Keratinocyte (primary cell): ENCODE measurements at regions not wholly inside any gene's neighbourhood (a gene's known extent, or its start where the extent isn't known, plus 50 kb on each side); places are given as distances from the start of the nearest gene placed in this dataset.
"Not testable (repeated sequence)": the region's sequence is repeated elsewhere in the genome, so short reads cannot be mapped to it uniquely, and the experiment has no call there.

Experiments
- DNase-seq: peaks from one replicate; pipeline ENCODE4 v3.0.0-alpha.2; 2011; ENCODE audit warnings: low read depth, missing footprints, low spot score
- FAIRE-seq: peaks from 2 replicates; lab custom pipeline; 2011; peaks lifted over from hg19 to GRCh38; lab: Jason Lieb, UNC
- H2AFZ ChIP-seq: 2 replicates; pipeline ENCODE4 v1.6.0; 2012; ENCODE audit warnings: low read length, control low read depth, inconsistent platforms; ENCODE audit not compliant: control insufficient read depth
- H3K27ac ChIP-seq: 2 replicates; pipeline ENCODE4 v1.5.1; 2011; ENCODE audit warnings: low read length; ENCODE audit not compliant: control insufficient read depth, insufficient read depth
- H3K27me3 ChIP-seq: 3 replicates; pipeline ENCODE4 v1.6.0; 2011; ENCODE audit warnings: low read length; ENCODE audit not compliant: control insufficient read depth, insufficient read depth; ENCODE audit errors: extremely low read depth
- H3K36me3 ChIP-seq, 2 experiments: 2 replicates in 1 of 2; 3 replicates in 1 of 2; pipeline ENCODE4 v1.5.1; 2011; ENCODE audit warnings: low read length in 2 of 2, mild to moderate bottlenecking in 1 of 2; ENCODE audit not compliant: control insufficient read depth in 2 of 2, insufficient read depth in 2 of 2; ENCODE audit errors: extremely low read depth in 1 of 2
- H3K4me1 ChIP-seq: 3 replicates; pipeline ENCODE4 v1.5.1; 2011; ENCODE audit warnings: low read length; ENCODE audit not compliant: control insufficient read depth, insufficient read depth; ENCODE audit errors: extremely low read depth
- H3K4me2 ChIP-seq: 3 replicates; pipeline ENCODE4 v1.6.0; 2011; ENCODE audit warnings: low read depth, low read length; ENCODE audit not compliant: control insufficient read depth, insufficient read depth; ENCODE audit errors: extremely low read depth
- H3K4me3 ChIP-seq, 3 experiments: fragments of 200-600 bp in 1 of 3; sonication (generic) in 1 of 3; 2 replicates in 2 of 3; 3 replicates in 1 of 3; pipeline ENCODE4 v1.5.1; 2011 to 2016; ENCODE audit warnings: low read length in 3 of 3, mild to moderate bottlenecking in 3 of 3, control low read depth in 2 of 3, inconsistent platforms in 1 of 3, low read depth in 1 of 3, mixed read lengths in 1 of 3, mixed run types in 1 of 3, moderate library complexity in 1 of 3; ENCODE audit not compliant: control insufficient read depth in 2 of 3, insufficient read depth in 2 of 3; ENCODE audit errors: extremely low read depth in 1 of 3
- H3K79me2 ChIP-seq: 2 replicates; pipeline ENCODE4 v1.6.0; 2012; ENCODE audit warnings: low read length; ENCODE audit not compliant: control insufficient read depth, insufficient read depth
- H3K9ac ChIP-seq: 3 replicates; pipeline ENCODE4 v1.6.0; 2011; ENCODE audit warnings: low read length; ENCODE audit not compliant: control insufficient read depth, insufficient read depth; ENCODE audit errors: extremely low read depth
- H3K9me1 ChIP-seq: 3 replicates; pipeline ENCODE4 v1.6.0; 2011; ENCODE audit warnings: low read length; ENCODE audit not compliant: control insufficient read depth, insufficient read depth; ENCODE audit errors: extremely low read depth
- H3K9me3 ChIP-seq: 2 replicates; pipeline ENCODE4 v1.5.1; 2012; ENCODE audit warnings: low read depth, low read length; ENCODE audit not compliant: control insufficient read depth
- H4K20me1 ChIP-seq: 3 replicates; pipeline ENCODE4 v1.6.0; 2011; ENCODE audit warnings: low read length; ENCODE audit not compliant: control insufficient read depth, insufficient read depth; ENCODE audit errors: extremely low read depth
- CTCF ChIP-seq, 3 experiments: IDR thresholded peaks in 1 of 3; conservative IDR thresholded peaks in 1 of 3; optimal IDR thresholded peaks in 1 of 3; 2 replicates in 2 of 3; 3 replicates in 1 of 3; pipeline versions ENCODE3 to v1.5.1; 2011; ENCODE audit warnings: low read length in 3 of 3, mild to moderate bottlenecking in 3 of 3, moderate library complexity in 2 of 3, control low read depth in 1 of 3, inconsistent platforms in 1 of 3; ENCODE audit not compliant: insufficient read depth in 2 of 3; ENCODE audit errors: extremely low read depth in 1 of 3
- EZH2 ChIP-seq: IDR thresholded peaks from one replicate; pipeline ENCODE4 v1.6.1; 2012; ENCODE audit warnings: inconsistent platforms, mild to moderate bottlenecking, low read length, moderate library complexity
- dilution Hi-C: fragments of 300-500 bp; cut with MboI; formaldehyde crosslinking; loops from one replicate; pipeline ENCODE4 v1.7.0; 2020; ENCODE audit warnings: low sequenced_read_pairs; ENCODE audit not compliant: extremely low pct_ligation_motif_present

GRCh38 chr6:4420160-4420865, 284.9 kb upstream of the ECI2 start:
- Histone ChIP-seq H3K79me2 (no peaks in the 10 kb centered on the region), H3K4me2 (no peak overlapping the region), H3K9ac (no peak overlapping the region), H3K4me1 (no peaks in the 10 kb centered on the region), H3K27me3 (no peaks in the 10 kb centered on the region), H3K9me3 (no peaks in the 10 kb centered on the region), H4K20me1 (no peaks in the 10 kb centered on the region), H3K27ac (no peak overlapping the region), H2AFZ (no peak overlapping the region), H3K4me3 (no peak overlapping the region), H3K36me3 (no peaks in the 10 kb centered on the region), H3K9me1 (no peaks in the 10 kb centered on the region)
- DNase-seq (no peak), FAIRE-seq (no peak)
- dilution Hi-C loops, result no loop called here
- TF ChIP-seq EZH2 (no peak), CTCF (optimal IDR thresholded peaks at IDR 0.05 in 1 of 3, IDR thresholded peaks at IDR 0.05 in 1 of 3, conservative IDR thresholded peaks at IDR 0.05 in 1 of 3; ENCODE audit: extremely low read depth in 1 of 3, insufficient read depth in 2 of 3, low read length in 3 of 3) (no peak)

GRCh38 chr6:4415549-4415948, 280.2 kb upstream of the ECI2 start:
- FAIRE-seq (no peak), DNase-seq (no peak)
- Histone ChIP-seq H3K4me3 (no peak overlapping the region), H3K27me3 (no peaks in the 10 kb centered on the region), H4K20me1 (no peaks in the 10 kb centered on the region), H3K9me3 (no peaks in the 10 kb centered on the region), H3K9me1 (no peaks in the 10 kb centered on the region), H3K27ac (no peak overlapping the region), H3K9ac (no peak overlapping the region), H3K4me1 (no peaks in the 10 kb centered on the region), H3K4me2 (no peak overlapping the region), H3K79me2 (no peaks in the 10 kb centered on the region), H3K36me3 (no peaks in the 10 kb centered on the region), H2AFZ (no peak overlapping the region)
- TF ChIP-seq CTCF (optimal IDR thresholded peaks at IDR 0.05 in 1 of 3, IDR thresholded peaks at IDR 0.05 in 1 of 3, conservative IDR thresholded peaks at IDR 0.05 in 1 of 3; ENCODE audit: extremely low read depth in 1 of 3, insufficient read depth in 2 of 3, low read length in 3 of 3) (no peak), EZH2 (no peak)
- dilution Hi-C loops, result no loop called here

- H3K9ac ChIP-seq, H3K9me3 ChIP-seq, H4K20me1 ChIP-seq, H3K27ac ChIP-seq, H3K27me3 ChIP-seq, FAIRE-seq, H3K4me1 ChIP-seq, H3K4me2 ChIP-seq, H3K4me3 ChIP-seq, DNase-seq, H3K79me2 ChIP-seq, H3K9me1 ChIP-seq, H3K36me3 ChIP-seq, dilution Hi-C loops, H2AFZ ChIP-seq: not testable (repeated sequence)
These were observed 278.7 kb upstream of the ECI2 start for GRCh38 chr6:4414078-4414477.
